RCC 7860 (cell line): ENCODE measurements at regions not wholly inside any gene's neighbourhood (a gene's known extent, or its start where the extent isn't known, plus 50 kb on each side); places are given as distances from the start of the nearest gene placed in this dataset.
"Not testable (repeated sequence)": the region's sequence is repeated elsewhere in the genome, so short reads cannot be mapped to it uniquely, and the experiment has no call there.

Source experiments
- DNase-seq: peaks from one replicate; pipeline ENCODE4 v3.0.0-alpha.2; 2015; ENCODE audit warnings: low spot score
- FAIRE-seq: peaks from 2 replicates; lab custom pipeline; 2012; peaks lifted over from hg19 to GRCh38; lab: Jason Lieb, UNC

- FAIRE-seq: no peak
- no peak for DNase-seq
These were observed 326.6 kb upstream of the ID2 start for GRCh38 chr2:8355102-8355859.

DNA sequence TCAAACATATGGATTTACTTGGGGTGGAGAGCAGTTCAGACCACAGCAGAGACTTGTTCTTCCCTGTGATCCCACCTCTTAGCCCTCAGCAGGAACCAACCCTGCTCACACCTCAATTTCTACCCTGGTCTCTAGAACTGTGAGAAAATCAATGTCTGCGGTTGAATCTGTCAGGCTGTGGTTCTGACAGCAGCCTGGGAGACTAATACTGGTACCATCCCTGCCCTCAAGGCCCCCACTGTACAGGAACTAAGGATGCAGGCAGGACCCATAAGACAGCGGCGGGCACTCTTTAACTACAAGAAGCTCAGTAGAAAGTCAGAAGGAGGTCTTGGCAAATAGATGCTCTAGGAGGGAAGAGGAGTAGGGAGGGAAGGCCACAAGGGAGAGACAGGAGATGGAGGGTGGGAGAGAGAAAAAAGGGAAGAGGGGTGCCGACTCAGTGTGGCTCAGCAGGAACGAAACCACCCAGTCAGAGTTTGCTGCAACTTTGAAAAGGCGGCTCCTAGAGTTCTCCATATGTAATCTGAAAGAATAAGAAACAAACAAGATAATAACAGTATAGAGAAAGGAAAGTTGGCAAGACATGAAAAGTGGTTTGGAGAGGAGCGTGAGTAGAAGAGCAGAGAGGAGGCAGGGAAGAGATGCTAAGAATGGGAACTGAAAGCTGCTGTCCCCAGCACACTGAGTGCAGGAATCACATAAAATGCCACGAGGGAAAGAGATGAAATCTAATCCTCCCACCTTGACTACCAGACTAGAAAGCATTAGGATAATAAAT, 323.9 kb upstream of the ID2 start:
- no peak for FAIRE-seq
- no peak for DNase-seq

GRCh38 chr2:8361930-8362329, 319.9 kb upstream of the ID2 start:
- no peak for FAIRE-seq

GRCh38 chr2:8363161-8363560, 318.7 kb upstream of the ID2 start:
- no peak for FAIRE-seq
- DNase-seq: no peak

More at GRCh38 chr2:8361930-8362329, 319.9 kb upstream of the ID2 start:
- DNase-seq: no peak

DNA sequence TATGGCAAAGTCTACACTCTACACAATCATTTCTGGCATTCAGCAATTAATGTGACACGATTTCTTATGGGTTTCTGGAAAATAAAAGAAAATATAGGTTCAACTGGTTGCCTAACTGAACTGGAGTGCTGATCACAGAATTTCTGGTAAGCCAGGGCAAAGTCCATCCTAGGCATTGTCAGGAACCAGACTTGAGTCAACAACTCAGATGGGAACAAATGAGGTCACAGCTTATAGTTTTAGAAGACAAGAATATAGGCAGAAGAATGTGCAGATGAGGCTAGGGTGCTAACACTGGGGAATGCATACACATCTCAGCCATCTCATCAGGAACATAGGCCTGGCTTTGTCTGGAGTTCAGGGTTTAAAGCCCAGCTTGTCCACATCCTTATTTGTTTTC, 317.2 kb upstream of the ID2 start:
- FAIRE-seq (no peak), DNase-seq (no peak)

DNA sequence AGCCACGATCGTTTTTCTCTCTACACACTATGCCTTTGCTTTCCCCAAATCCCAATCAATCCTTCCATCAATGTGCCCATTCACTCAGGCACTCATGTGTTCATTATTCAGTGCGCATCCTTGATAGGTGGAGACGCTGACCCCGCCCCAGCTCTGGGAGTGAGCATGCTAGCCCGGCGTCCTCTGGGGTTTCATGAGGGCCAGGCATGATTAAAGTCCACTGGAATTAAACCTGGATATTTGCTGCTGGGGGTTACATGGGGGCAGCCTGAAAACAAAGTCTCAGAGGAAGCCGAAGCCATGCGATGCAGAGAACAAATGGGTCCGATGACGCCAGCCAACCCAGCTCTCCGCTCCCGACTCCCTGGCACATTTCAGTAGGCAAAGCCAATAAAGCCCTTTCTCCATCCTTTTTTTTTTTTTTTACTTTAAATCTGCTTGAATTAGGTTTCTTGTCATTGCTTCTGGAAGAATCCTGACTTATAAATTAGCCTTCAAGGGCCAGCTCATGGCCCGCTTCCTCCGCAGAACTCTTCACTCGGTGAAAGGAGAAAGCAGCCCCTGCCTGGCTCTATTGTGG, 316.4 kb upstream of the ID2 start:
- DNase-seq: no peak
- no peak for FAIRE-seq

- no peak for DNase-seq
- no peak for FAIRE-seq
These were observed 314.0 kb upstream of the ID2 start for GRCh38 chr2:8367833-8368232.

GRCh38 chr2:8368463-8368862, 313.4 kb upstream of the ID2 start:
- FAIRE-seq: no peak

DNA sequence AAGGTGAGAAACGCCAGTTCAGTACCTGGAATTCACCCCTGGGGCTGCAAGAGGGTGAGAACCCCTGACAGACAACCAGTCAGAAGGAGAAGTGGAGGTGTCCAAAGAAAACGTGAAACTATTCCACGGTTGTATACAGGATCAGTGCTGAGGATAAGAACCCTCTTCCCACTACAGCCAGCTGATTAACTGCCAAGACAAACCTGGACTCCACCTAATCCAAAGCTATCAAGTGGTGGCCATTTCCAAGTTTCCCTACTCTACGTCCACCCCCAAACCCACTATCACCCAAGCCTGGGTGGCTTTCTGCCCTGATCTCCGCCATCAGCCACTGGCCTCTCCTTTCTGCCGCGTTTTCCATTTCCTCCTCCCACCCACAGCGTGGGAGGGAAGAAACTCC, 312.3 kb upstream of the ID2 start:
- FAIRE-seq (no peak), DNase-seq (no peak)

More at GRCh38 chr2:8368463-8368862, 313.4 kb upstream of the ID2 start:
- no peak for DNase-seq

DNA sequence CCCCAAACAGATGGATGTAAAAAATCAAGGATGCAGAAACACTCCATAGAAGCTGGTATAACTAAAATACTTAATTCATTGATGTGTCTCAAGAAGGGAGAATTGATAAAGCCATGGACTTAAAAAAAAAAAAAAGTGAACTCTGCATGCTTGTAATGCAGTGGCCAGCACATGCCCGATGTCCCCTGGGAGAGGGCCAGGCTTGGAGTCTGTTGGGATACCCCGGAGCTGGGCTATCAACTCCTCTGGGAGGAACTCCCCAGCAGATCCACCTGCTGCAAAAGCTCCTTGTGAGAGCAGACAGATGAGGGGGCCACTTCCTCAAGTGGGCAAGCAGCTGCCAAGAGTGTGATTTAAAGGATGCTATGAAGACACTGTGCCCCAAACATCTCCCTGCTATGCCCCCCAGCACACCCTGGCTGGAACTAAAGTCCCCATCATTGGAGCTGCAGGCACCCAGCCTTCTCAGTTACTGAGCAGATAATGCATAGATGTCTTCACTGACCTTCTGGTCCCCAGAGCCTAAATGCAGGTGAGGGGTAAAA, 311.5 kb upstream of the ID2 start:
- FAIRE-seq (no peak), DNase-seq (no peak)

DNA sequence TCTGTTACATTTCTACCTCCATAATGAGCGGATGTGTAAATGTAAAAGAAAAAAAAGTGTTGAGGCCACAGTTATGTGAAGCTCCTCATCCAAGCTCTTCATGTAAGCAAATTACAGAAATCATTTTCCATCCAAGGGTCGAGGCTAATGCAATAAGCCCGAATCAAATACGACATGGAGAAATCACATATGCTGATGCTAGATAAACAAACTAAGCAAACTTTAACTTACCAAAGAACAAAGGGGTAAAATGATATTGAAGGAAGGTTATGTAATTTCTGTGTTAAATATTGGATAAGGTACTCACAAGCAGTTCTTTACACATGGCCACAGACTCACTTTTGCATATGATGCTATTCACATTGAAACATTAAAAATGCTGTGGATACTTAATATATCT, 310.2 kb upstream of the ID2 start:
- no peak for FAIRE-seq

GRCh38 chr2:8374782-8375181, 307.1 kb upstream of the ID2 start:
- DNase-seq: no peak
- FAIRE-seq: no peak

More for the DNA sequence above, 310.2 kb upstream of the ID2 start:
- DNase-seq: no peak

DNA sequence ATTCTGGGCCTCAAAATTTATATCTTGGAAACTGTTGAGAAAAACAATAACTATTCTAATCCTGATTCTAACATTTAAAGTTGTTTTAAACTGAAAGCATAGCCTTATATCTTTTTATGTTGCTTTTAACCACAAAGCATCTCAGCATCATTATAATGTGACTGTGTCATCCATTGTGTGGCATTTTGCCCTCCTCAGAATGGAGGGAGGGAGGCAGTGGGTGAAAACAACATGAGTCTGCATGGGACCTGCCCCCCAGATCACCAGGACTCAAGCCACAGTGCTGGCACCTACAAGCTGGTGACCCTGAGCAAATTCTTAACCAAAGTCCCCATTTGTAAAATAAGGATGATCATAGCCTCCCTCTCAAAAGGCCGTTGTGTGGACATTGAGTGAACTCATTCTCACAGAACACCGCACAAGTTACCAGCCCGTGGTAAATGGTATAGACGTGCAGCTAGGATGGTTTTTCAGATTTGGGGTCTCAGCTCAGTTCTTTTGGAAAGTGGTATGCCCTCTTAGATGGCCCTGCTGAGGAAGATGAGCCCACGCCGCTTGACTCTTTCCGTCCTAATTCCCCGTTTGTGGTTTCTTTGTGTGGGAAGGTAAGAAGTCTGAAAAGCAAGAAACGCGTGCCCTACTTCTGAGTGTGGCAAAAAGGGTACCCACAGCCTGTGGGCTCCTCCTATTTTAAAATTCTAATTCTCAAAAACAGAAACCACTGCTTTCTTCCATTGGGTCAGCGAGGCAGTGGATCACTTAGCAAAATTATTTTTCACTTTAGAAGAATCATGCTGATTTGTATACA, 305.0 kb upstream of the ID2 start:
- DNase-seq: no peak
- FAIRE-seq: no peak

- no peak for DNase-seq
- no peak for FAIRE-seq
These were observed 303.6 kb upstream of the ID2 start for GRCh38 chr2:8378016-8378810.

GRCh38 chr2:8379128-8379527, 302.7 kb upstream of the ID2 start:
- no peak for FAIRE-seq
- DNase-seq: no peak

DNA sequence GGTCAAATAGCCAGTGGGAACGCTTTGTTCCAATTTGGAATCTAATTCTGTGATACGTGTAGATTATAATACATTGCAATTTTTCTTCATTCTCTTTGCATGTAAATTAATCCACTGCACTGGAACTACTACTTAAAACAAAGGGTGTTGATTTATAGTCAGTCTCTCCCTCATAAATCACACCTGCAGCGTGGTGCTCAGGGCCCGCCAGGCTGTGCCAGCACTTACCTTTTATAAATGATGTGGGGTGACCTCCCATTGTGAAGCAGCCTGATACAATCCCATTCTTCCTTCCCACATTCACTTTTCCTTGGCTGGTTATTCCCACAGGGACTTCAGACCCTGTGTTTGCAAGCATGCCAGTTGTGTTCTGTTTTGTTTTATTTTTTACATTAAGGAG, 302.3 kb upstream of the ID2 start:
- DNase-seq: no peak
- no peak for FAIRE-seq

GRCh38 chr2:8380026-8380425, 301.8 kb upstream of the ID2 start:
- no peak for FAIRE-seq
- DNase-seq: no peak

- FAIRE-seq: no peak
- no peak for DNase-seq
These were observed 301.3 kb upstream of the ID2 start for GRCh38 chr2:8380566-8380965.

- DNase-seq: no peak
- FAIRE-seq: no peak
These were observed 299.4 kb upstream of the ID2 start for GRCh38 chr2:8382485-8382884.

DNA sequence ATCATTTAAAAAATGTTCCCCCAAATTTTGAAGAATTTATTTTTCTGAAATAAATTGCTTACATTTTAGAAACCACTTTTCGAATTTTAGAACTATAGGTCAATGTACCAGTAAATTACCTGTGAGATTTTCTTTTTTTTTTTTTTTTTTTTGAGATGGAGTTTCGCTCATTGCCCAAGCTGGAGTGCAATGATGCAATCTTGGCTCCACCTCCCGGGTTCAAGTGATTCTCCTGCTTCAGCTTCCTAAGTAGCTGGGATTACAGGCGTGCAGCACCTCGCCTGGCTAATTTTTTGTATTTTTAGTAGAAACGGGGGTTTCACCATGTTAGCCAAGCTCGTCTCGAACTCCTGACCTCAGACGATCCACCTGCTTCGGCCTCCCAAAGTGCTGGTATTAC, 295.1 kb upstream of the ID2 start:
- FAIRE-seq, DNase-seq: not testable (repeated sequence)
